ENCODE measurements at regions not wholly inside any gene's neighbourhood (a gene's known extent, or its start where the extent isn't known, plus 50 kb on each side); places are given as distances from the start of the nearest gene placed in this dataset.
A peak's percentile ranks its signal among the peaks of the same experiment; 100 is the strongest.
"Not testable (repeated sequence)": the region's sequence is repeated elsewhere in the genome, so short reads cannot be mapped to it uniquely, and the experiment has no call there.

GRCh38 chr7:135872861-135873260, 104.3 kb downstream of the MTPN start:
- DNase-seq (ENCODE audit: low read depth) = not testable (repeated sequence)

GRCh38 chr7:135862586-135863340, 114.2 kb upstream of the FAM180A start:
- peak; percentile 95 for DNase-seq (ENCODE audit: low read depth)

GRCh38 chr7:135859538-135859937, 110.9 kb upstream of the FAM180A start:
- DNase-seq (ENCODE audit: low read depth) = peak; percentile 52

- DNase-seq (ENCODE audit: low read depth) = no peak
These were observed 110.2 kb upstream of the FAM180A start for GRCh38 chr7:135858851-135859250.

- DNase-seq (ENCODE audit: low read depth) = no peak
These were observed 109.8 kb upstream of the FAM180A start for GRCh38 chr7:135858379-135858778.

GRCh38 chr7:135857519-135858274, 109.1 kb upstream of the FAM180A start:
- DNase-seq (ENCODE audit: low read depth) = no peak

- no peak for DNase-seq (ENCODE audit: low read depth)
These were observed 107.9 kb upstream of the FAM180A start for GRCh38 chr7:135856356-135857144.

- DNase-seq (ENCODE audit: low read depth) = peak; percentile 74
These were observed 107.2 kb upstream of the FAM180A start for GRCh38 chr7:135855846-135856245.

GRCh38 chr7:135853499-135853898, 104.9 kb upstream of the FAM180A start:
- peak; percentile 38 for DNase-seq (ENCODE audit: low read depth)

- DNase-seq (ENCODE audit: low read depth) = no peak
These were observed 104.4 kb upstream of the FAM180A start for GRCh38 chr7:135853008-135853407.

GRCh38 chr7:135847242-135847641, 98.6 kb upstream of the FAM180A start:
- no peak for DNase-seq (ENCODE audit: low read depth)

GRCh38 chr7:135846339-135846738, 97.7 kb upstream of the FAM180A start:
- no peak for DNase-seq (ENCODE audit: low read depth)

- DNase-seq (ENCODE audit: low read depth) = no peak
These were observed 96.9 kb upstream of the FAM180A start for GRCh38 chr7:135845415-135846075.

- no peak for DNase-seq (ENCODE audit: low read depth)
These were observed 96.3 kb upstream of the FAM180A start for GRCh38 chr7:135844903-135845302.

- DNase-seq (ENCODE audit: low read depth) = no peak
These were observed 94.6 kb upstream of the FAM180A start for GRCh38 chr7:135843214-135843613.

- DNase-seq (ENCODE audit: low read depth) = no peak
These were observed 94.0 kb upstream of the FAM180A start for GRCh38 chr7:135842446-135843179.

GRCh38 chr7:135840591-135840990, 92.0 kb upstream of the FAM180A start:
- DNase-seq (ENCODE audit: low read depth) = no peak

GRCh38 chr7:135837675-135838074, 89.1 kb upstream of the FAM180A start:
- no peak for DNase-seq (ENCODE audit: low read depth)

- DNase-seq (ENCODE audit: low read depth) = no peak
These were observed 85.7 kb upstream of the FAM180A start for GRCh38 chr7:135834266-135834665.

- DNase-seq (ENCODE audit: low read depth) = no peak
These were observed 85.0 kb upstream of the FAM180A start for GRCh38 chr7:135833642-135834041.
